ENCODE measurements at regions not wholly inside any gene's neighbourhood (a gene's known extent, or its start where the extent isn't known, plus 50 kb on each side); places are given as distances from the start of the nearest gene placed in this dataset.

GRCh38 chr2:6759689-6760088 is 106.0 kb downstream of the CMPK2 start:
- DNase-seq (ENCODE audit: low read depth in 1 of 2, low spot score in 1 of 2): no peak

- no peak for DNase-seq (ENCODE audit: low read depth in 1 of 2, low spot score in 1 of 2)
These were observed 105.6 kb downstream of the CMPK2 start for GRCh38 chr2:6760132-6760531.

DNA sequence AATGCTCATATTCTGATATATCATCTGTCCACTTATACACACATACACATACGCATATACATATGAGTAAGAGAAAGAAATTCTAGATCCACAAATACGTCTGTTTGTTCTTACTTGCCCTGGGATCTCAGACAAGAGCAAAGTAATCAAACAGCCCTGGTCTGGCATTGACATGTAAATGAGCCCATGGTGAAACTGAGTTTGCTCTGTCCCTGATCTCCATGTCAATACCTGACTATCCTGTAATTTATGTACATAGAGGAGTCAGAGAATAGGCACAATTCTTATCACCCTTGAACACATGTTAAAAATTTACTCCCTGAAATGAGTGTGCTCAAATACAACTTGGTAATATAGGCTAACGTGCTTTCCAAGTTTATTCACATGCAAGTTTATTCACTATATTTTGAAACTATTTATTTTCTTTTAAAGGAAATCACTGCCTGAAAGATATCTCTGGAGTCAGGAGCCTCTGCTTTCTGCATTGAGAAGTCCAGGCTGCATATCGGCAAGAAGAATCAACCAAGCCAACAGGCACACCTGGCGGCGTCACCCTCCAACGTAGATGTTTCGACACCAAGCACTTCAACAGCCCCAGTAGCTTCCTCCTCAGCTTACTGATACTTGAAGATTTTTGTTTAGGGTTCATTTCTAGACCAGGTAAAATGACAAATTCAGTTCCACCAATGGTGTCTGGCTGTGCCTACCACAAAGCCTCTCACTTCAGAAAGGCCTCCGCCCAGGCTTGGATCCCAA is 100.6 kb downstream of the CMPK2 start:
- DNase-seq (ENCODE audit: low read depth in 1 of 2, low spot score in 1 of 2): no peak

- no peak for DNase-seq (ENCODE audit: low read depth in 1 of 2, low spot score in 1 of 2)
These were observed 96.4 kb downstream of the CMPK2 start for GRCh38 chr2:6769346-6769745.

DNA sequence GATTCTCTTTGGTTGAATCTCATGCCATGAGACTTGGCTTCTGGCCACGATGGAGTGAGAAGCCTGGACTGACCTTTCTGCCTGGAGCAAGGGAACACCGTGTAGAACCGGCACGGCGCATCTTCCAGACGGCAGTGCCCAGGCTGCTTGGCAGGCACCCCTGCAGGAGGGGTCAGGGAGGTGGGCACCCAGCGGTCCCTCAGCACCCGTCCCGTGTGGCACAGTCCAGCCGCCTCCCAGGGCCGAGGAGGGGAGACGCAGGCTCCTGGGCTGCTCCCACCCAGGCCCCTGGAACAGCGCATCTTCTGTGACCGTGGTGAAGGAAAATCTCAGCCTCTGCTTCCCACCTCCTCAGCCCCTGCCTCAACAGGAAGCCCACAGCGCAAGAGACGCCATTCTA is 95.7 kb downstream of the CMPK2 start:
- no peak for DNase-seq (ENCODE audit: low read depth in 1 of 2, low spot score in 1 of 2)

GRCh38 chr2:6771634-6772611 is 93.8 kb downstream of the CMPK2 start:
- no peak for DNase-seq (ENCODE audit: low read depth in 1 of 2, low spot score in 1 of 2)

DNA sequence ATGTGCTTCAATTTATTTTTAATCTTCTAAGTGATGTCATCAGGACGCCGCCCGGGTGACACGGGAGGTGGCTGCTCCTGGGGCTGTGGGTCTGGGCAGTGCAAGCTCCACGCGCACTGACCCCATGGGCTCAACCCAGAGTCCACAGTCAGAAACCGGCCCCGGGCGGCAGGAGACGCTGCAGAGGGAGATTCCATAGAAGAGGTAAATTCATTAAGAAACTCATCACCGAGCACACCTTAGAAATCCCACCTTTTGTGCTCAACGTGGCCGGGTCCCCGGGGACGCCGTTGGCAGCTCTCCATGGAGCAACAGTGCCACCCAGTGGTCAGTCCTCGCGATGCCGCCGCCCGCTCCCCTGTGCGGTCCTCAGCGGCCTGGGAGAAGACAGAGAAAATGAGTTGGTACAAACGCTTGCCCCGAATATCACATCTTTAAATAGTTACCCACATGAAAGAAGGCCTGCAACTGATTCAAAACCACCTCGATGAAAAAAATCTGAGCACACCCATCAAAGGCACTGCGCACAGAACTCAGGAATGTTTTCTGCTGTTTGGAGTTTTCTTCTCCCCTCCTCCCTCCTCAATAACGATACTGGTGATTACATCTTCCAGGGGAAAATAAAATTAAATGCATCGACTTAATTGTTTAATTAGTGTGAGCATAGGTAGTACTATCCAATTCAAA is 92.6 kb downstream of the CMPK2 start:
- DNase-seq (ENCODE audit: low read depth in 1 of 2, low spot score in 1 of 2): peak; percentile 58 to 69

GRCh38 chr2:6773694-6774044 is 92.0 kb downstream of the CMPK2 start:
- no peak for DNase-seq (ENCODE audit: low read depth in 1 of 2, low spot score in 1 of 2)

DNA sequence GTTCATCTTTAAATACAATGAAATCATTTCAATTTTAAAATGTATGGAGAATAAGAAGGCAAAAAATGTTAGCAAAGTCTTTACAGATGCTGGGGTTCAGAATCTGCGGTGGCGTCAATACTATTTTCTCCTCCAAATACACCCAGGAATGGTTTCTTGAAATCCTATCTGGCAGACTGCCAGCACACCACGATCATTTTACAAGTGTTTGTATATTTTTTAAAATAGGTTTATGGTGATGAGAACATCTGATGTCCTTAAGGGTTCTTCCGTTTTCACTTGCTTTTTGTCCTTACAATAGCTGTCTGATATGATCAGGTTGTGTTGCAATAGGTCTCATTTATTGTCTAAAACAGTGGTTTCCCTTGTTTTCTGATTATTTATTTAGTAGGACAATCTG is 89.6 kb downstream of the CMPK2 start:
- DNase-seq (ENCODE audit: low read depth in 1 of 2, low spot score in 1 of 2): no peak

GRCh38 chr2:6777626-6778025 is 88.1 kb downstream of the CMPK2 start:
- DNase-seq (ENCODE audit: low read depth in 1 of 2, low spot score in 1 of 2): no peak

DNA sequence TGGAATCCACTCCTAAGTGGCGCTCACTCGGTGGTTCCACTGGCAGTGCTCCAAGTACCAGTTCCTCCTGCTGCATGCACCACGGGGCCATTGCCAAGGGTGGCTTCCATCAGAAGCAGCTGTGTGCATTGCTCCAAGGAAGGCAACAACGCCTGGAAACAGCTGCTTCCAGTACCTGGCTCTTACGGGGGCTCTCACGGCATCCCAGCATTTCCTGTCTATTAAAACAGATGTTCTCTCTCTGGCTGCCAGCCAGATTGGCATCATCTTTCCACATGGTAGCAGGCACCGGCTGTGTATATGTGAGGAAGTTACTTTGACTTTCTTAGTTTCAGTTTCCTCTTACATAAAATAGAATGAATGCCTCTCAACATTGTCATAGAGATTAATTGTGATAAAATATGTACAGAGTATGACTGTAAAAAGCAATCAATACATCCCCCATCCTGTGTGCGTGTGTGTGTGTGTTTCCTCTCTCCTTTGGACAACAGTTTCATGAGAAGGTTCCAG is 84.9 kb downstream of the CMPK2 start:
- DNase-seq (ENCODE audit: low read depth in 1 of 2, low spot score in 1 of 2): no peak

GRCh38 chr2:6782517-6783237 is 83.0 kb downstream of the CMPK2 start:
- no peak for DNase-seq (ENCODE audit: low read depth in 1 of 2, low spot score in 1 of 2)

DNA sequence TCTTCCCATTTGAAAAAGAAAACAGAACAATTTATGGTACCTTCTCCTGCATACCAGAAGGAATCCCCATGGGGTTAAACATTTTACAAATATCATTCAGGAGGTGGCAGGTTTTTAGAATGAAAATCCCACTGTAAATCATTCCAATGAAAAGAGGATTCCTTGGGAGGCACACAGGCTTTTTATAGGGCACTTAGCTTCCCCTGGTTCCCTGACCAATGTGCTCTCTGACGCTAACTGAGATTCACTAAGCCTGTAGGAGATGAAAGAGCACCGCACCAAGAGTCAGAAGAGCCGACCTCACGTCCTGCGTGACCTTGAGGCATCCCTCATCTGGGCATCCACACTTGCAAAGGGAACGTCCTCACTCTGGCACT is 82.5 kb downstream of the CMPK2 start:
- no peak for DNase-seq (ENCODE audit: low read depth in 1 of 2, low spot score in 1 of 2)

GRCh38 chr2:6784291-6784690 is 81.4 kb downstream of the CMPK2 start:
- DNase-seq (ENCODE audit: low read depth in 1 of 2, low spot score in 1 of 2): no peak

GRCh38 chr2:6785493-6785892 is 80.2 kb downstream of the CMPK2 start:
- DNase-seq (ENCODE audit: low read depth in 1 of 2, low spot score in 1 of 2): no peak

DNA sequence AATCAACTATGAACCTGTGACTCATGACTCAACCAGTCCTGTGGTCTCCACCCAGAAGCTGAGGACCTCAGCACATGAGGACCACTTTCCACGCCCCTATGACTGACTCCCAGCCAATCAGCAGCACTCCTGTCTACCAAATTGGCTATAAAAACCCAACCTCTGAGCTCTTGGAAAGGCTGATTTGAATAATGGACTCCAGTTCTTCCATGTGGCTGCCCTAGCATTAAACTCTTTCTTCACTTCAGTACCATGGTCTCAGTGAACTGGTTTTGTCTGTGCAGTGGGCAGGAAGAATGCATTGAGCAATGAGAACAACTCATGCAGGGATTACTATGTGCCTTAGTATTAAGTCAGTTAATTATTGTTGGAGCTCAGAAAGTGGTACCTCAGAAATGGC is 78.3 kb downstream of the CMPK2 start:
- DNase-seq (ENCODE audit: low read depth in 1 of 2, low spot score in 1 of 2): no peak

- DNase-seq (ENCODE audit: low read depth in 1 of 2, low spot score in 1 of 2): no peak
These were observed 77.1 kb downstream of the CMPK2 start for GRCh38 chr2:6788614-6789013.

DNA sequence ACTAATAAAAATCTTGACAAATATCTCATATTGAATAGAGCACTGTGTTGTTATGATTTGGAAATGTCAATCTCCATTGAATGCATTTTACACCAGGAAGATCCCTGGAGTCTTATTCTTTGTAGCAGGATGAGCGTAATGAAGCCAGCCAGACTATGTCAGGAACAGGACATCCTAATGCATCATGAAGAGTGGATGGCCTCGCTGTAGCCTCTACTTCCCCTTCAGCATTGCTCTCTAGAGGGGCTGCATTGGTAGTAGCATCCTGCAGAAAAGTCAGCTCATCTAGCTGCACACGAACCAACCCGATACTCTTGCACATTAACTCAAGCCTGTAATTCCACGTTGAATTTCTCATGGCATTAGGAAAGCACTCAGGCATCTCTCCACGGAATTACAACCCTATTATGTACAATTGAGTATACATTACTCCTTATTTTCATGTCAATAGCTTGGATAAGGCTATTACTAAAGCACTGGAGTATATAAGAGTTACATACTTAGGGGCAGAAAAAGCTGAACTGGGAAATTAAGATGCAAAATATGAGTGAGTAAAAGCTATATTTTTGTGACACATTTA is 76.1 kb downstream of the CMPK2 start:
- no peak for DNase-seq (ENCODE audit: low read depth in 1 of 2, low spot score in 1 of 2)

DNA sequence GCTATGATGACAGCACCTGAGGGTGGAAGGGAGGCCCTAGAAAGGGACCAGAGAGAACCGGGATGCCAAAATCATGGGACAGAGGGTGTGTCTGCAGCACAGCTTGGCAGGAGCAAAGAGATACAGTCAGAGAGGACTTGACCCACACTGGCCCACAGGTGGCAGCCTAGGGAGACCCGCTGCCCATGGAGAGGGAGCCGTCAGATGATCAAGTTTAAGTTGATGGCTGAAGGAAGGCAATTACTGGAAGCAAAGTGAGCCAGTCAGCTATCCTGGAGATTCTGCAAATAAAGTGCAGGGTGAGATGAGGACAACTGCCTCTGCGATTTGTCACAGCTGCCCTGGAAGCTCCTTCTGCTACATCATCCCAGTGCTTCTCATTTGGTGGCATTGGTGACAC is 74.0 kb downstream of the CMPK2 start:
- no peak for DNase-seq (ENCODE audit: low read depth in 1 of 2, low spot score in 1 of 2)

- no peak for DNase-seq (ENCODE audit: low read depth in 1 of 2, low spot score in 1 of 2)
These were observed 72.8 kb downstream of the CMPK2 start for GRCh38 chr2:6792883-6793282.

- no peak for DNase-seq (ENCODE audit: low read depth in 1 of 2, low spot score in 1 of 2)
These were observed 72.3 kb downstream of the CMPK2 start for GRCh38 chr2:6793371-6793770.
